GM12891 (cell line): ENCODE measurements at regions not wholly inside any gene's neighbourhood (a gene's known extent, or its start where the extent isn't known, plus 50 kb on each side); places are given as distances from the start of the nearest gene placed in this dataset.

ENCODE experiments used
- PAX5 ChIP-seq: IDR thresholded peaks from 2 replicates; pipeline ENCODE4 v1.6.1; 2011; ENCODE audit warnings: low read length, moderate library complexity, mild to moderate bottlenecking; ENCODE audit not compliant: insufficient read depth, severe bottlenecking
- POLR2A ChIP-seq: IDR thresholded peaks from 2 replicates; pipeline ENCODE4 v1.6.1; 2011; ENCODE audit warnings: low read depth, low read length, control low read depth
- POLR2AphosphoS5 ChIP-seq: IDR thresholded peaks from 2 replicates; pipeline ENCODE4 v1.6.1; 2011; ENCODE audit warnings: low read depth, low read length, control low read depth
- SPI1 ChIP-seq: IDR thresholded peaks from 2 replicates; pipeline ENCODE4 v1.6.1; 2011; ENCODE audit warnings: low read depth, low read length, control low read depth
- TAF1 ChIP-seq: IDR thresholded peaks from 2 replicates; pipeline ENCODE4 v1.6.1; 2011; ENCODE audit warnings: low read depth, low read length, control low read depth

DNA sequence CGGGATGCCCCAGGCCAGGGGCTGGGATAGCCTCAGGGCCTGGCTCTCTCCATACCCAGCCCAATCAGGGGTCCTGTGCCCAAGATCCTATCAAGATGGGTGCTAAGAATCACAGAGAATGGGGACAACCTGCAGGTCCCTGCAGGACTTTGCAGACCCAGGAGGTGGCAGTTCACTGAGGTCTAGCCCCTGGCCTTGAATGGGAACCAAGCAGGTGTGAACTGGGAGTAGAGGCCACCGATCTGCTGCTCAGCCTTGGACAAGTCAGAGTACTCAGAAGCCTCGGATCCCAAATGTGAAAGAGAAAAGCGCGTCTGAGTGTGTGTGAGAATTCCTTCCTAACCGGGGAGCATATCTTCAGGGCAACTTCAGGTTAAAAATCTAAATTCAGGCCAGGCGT is 76.2 kb downstream of the ARL6IP4 start:
- TF ChIP-seq POLR2AphosphoS5 (no peak), POLR2A (no peak), TAF1 (no peak), SPI1 (no peak), PAX5 (no peak)
